ENCODE measurements at regions not wholly inside any gene's neighbourhood (a gene's known extent, or its start where the extent isn't known, plus 50 kb on each side); places are given as distances from the start of the nearest gene placed in this dataset.

DNA sequence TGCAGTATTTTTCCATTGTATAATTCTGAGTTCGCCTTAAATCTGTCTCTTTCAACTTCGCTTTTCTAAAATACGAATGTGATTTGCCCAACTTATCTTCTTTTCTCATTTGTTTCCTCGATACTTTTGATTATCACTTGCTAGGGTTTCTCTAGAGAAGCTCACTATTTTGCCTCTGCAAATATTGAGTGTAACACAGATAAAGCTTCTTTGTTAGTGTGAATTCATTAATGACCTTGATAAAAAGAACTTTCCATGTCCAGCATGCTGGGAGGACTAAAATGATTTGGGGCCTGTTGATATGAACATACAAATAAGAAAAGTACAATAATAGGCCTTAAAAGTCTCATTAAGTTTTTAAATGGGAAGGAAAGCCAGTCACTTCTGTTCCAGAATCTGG is 303.3 kb downstream of the MAP2K6 start:
- Histone ChIP-seq H3K36me3 (no peaks in the 10 kb centered on the region), H3K9me3 (no peaks in the 10 kb centered on the region), H3K4me3 (no peak overlapping the region), H3K4me1 (no peaks in the 10 kb centered on the region), H3K27ac (no peak overlapping the region), H3K27me3 (no peaks in the 10 kb centered on the region)
- no peak for TF ChIP-seq POLR2AphosphoS5 (IDR thresholded peaks at IDR 0.05)
- no peak for TF ChIP-seq POLR2A (IDR thresholded peaks at IDR 0.05)
- no peak for TF ChIP-seq CTCF (IDR thresholded peaks at IDR 0.05)
- TF ChIP-seq EP300 (IDR thresholded peaks at IDR 0.05) = no peak
- no peak for ATAC-seq (ENCODE audit: low FRiP score in 2 of 2)
- 87% methylated on average over 4 of the region's 4 CpGs for WGBS, 2 donors
- no peak for DNase-seq

GRCh38 chr17:69719474-69720048 is 305.1 kb downstream of the MAP2K6 start:
- DNase-seq (no peak), ATAC-seq (ENCODE audit: low FRiP score in 2 of 2) (no peak)
- Histone ChIP-seq H3K27ac (no peak overlapping the region), H3K27me3 (no peaks in the 10 kb centered on the region), H3K4me1 (no peaks in the 10 kb centered on the region), H3K4me3 (no peak overlapping the region), H3K9me3 (no peaks in the 10 kb centered on the region), H3K36me3 (no peaks in the 10 kb centered on the region)
- TF ChIP-seq POLR2AphosphoS5 (IDR thresholded peaks at IDR 0.05) (no peak), CTCF (IDR thresholded peaks at IDR 0.05) (no peak), POLR2A (IDR thresholded peaks at IDR 0.05) (no peak), EP300 (IDR thresholded peaks at IDR 0.05) (no peak)
- WGBS, 2 donors = 76 to 85% methylated on average over 8 of the region's 8 CpGs

DNA sequence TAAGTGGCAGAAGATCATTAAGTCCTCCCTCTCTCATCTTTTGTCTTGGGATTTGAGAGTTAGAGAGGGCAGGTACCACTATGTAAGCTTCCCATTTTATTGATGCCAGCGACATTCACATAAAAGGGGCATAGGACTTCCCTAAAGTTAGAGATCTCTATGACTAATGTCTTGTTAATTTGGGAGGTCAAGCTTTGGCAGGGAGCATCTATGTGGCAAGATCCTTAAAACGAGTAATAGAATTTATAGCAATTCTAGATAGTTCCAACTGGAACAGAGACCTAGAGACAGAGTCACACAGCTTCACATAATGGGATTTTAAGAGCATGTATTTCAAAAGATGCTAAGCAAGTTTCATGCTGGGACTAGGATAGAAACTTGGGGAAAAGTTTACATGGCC is 308.0 kb downstream of the MAP2K6 start:
- no peaks in the 10 kb centered on the region for H3K4me1 ChIP-seq
- H3K9me3 ChIP-seq = no peaks in the 10 kb centered on the region
- no peak overlapping the region for H3K27ac ChIP-seq
- H3K4me3 ChIP-seq = no peak overlapping the region
- H3K36me3 ChIP-seq = no peaks in the 10 kb centered on the region
- no peaks in the 10 kb centered on the region for H3K27me3 ChIP-seq
- ATAC-seq (ENCODE audit: low FRiP score in 2 of 2) (no peak), DNase-seq (no peak)
- TF ChIP-seq POLR2A (IDR thresholded peaks at IDR 0.05) (no peak), EP300 (IDR thresholded peaks at IDR 0.05) (no peak)
- 67 to 85% methylated on average over 2 of the region's 2 CpGs for WGBS, 2 donors

DNA sequence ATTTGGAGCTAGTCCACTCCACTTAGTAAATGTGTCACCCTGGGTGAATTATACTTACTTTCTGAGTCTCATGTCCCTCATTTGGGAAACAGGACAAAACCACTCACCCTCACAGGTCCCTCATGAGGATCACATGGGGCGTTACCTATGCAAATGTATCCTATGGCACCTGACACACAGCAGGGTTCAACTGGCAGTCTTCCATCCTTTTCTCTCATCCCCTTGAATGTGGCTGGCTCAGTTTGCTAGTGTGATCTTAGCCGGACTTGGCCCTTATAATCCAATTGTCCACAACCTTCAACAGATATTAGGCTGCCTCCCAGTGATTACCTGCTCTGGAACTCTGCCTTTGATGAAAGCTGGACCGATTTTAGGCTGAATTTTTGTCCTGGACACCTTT is 308.8 kb downstream of the MAP2K6 start:
- H3K4me1 ChIP-seq = no peaks in the 10 kb centered on the region
- no peak overlapping the region for H3K27ac ChIP-seq
- no peak for DNase-seq
- no peaks in the 10 kb centered on the region for H3K36me3 ChIP-seq
- no peak overlapping the region for H3K4me3 ChIP-seq
- 65 to 84% methylated on average over 3 of the region's 3 CpGs for WGBS, 2 donors
- TF ChIP-seq EP300 (IDR thresholded peaks at IDR 0.05) (no peak), CTCF (IDR thresholded peaks at IDR 0.05) (no peak), POLR2A (IDR thresholded peaks at IDR 0.05) (no peak), POLR2AphosphoS5 (IDR thresholded peaks at IDR 0.05) (no peak)
- no peak for ATAC-seq (ENCODE audit: low FRiP score in 2 of 2)
- H3K27me3 ChIP-seq = no peaks in the 10 kb centered on the region
- H3K9me3 ChIP-seq = no peaks in the 10 kb centered on the region

GRCh38 chr17:69723741-69724140 is 309.2 kb downstream of the MAP2K6 start:
- no peaks in the 10 kb centered on the region for H3K9me3 ChIP-seq
- no peak for TF ChIP-seq POLR2AphosphoS5 (IDR thresholded peaks at IDR 0.05)
- TF ChIP-seq EP300 (IDR thresholded peaks at IDR 0.05) = no peak
- no peak for TF ChIP-seq CTCF (IDR thresholded peaks at IDR 0.05)
- TF ChIP-seq POLR2A (IDR thresholded peaks at IDR 0.05) = no peak
- no peaks in the 10 kb centered on the region for H3K4me1 ChIP-seq
- no peak for ATAC-seq (ENCODE audit: low FRiP score in 2 of 2)
- no peak overlapping the region for H3K27ac ChIP-seq
- no peak for DNase-seq
- H3K4me3 ChIP-seq = no peak overlapping the region
- H3K27me3 ChIP-seq = no peaks in the 10 kb centered on the region
- H3K36me3 ChIP-seq = no peaks in the 10 kb centered on the region

All from upper lobe of left lung (tissue), 6 donors.